ENCODE measurements at regions not wholly inside any gene's neighbourhood (a gene's known extent, or its start where the extent isn't known, plus 50 kb on each side); places are given as distances from the start of the nearest gene placed in this dataset.

DNA sequence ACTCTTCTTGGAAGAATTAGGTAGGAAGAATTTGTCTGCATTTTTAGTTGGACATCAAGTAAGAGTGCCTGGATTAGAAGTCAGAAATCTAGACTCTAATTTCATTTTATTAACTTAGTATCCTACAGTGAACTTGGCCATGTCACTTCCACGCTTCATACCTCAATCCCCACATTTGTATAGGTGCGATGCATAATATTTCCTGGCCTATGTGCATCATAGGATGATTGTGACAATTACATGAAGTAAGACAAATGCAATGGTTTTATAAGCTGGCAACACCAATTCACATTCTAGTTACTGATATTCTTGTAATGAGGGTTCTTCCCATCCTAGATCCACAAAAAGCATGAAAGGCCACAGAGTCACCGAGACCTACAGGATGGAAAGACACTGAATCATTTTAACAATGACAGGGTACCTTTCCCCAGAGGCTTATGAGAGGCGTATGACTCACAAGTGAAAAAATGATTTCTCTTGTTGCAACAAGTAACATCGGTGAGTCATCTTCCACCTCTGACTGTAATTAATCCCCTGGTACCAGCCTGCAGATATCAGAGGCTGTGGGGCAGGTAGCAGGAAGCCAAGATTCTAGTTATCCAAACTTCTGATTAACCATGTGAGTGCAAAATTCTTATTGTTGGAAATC is 56.0 kb upstream of the OR5AK2 start:
- DNase-seq = no peak

DNA sequence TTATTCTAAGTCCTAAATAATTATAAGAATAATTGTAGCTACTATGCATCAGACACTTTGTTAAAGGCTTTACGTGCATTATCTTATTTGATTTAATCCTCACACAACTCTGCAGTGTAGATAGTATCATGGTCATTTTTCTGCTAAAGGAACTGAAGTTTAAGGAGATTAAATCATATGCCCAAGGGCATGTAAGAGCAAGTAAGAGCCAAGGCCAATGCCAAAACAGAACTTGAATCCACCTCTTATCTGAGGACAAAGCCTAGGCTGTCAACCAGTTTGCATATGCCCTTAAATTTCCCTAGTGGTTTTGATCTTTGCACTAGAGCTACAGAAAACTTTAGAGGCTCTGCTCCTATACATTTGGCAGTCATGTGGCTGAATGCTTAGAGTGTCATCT is 65.6 kb upstream of the OR5AK2 start:
- no peak for DNase-seq

DNA sequence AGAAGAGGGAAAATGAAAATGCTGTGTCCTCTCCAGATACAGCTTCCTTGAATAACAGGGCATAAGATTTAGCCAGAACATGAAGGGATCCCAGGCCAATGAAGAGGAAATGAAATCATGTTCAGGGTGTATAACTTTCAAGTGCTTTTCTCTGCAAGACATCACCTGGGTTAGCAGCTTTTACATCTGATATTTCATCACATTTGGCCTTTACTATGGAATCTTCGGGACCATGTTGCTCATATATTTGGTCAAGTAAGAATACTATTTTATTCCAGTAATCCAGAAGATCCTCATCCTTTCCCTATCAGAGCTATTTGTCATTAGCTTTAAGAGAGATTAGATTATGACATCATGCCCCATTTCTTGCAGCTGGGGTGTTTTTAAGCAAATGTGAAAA is 66.3 kb upstream of the OR5AK2 start:
- no peak for DNase-seq

DNA sequence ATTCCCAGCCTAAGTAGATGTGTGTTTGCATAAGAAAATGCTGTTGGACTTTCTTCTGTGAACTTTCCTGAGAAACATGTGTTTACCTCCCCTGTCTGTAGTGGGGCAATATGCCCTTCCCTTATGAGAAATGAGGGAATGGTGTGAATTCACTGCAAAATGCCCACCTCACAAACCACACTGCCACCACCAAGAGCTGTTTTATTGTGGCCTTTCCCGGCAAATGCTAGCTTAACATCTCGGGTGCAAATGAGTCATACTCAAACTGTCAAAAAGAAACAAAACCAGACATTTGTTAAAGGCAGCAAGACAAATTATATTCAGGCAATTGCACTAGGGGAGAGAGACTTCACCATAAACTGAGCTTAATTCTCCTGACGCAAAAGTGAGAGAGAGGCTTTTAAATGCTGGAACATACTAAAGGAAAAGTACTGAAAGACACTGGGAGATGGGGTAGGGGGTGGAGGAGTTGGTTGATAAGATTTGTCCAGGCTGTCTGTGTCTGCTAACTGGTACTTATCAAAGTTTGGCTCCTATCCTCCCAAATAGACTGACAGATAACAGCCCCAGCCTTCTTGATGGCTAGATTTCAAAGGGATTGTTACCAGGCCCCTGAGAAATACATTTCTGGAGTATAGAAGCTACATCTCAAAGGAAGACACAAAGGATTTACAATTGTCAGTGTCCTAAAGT is 70.9 kb upstream of the OR5AK2 start:
- no peak for DNase-seq

DNA sequence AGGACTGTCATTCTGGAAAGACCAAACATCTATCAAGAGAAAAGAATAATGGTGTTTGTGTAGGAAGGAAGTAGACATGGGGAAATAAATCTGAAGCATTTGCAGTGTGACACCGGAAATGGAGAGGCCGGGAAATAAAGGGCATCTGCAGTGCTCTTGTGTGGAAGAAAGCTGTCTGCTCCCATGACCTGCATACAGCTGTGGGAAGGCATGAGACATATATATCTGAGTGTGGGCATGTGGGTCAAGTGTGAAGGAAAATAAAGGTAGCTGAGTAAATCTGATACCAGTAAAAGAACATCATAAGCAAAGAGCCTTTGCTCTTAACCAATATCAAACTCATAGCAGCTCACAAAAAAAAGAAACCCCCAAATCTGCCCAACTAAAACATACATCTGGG is 72.1 kb upstream of the OR5AK2 start:
- no peak for DNase-seq

DNA sequence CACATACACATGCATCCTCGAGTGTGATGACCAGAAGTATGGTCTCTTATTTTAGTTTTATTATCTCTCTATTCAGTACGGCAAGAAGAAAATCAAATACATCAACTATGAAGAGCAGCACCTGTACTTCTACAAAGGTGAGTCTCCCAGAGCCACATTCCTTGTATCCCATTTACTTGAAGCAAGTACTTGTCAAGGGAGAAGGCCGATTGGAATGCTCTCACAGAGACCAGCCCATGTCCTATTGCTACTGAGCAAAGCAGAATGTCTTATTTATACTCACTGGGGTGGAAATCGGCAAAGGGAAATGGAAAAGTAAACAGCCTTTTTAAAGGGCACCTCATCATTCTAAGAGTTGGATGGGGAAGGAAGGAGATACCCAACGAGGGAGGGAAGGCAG is 72.6 kb upstream of the OR5AK2 start:
- no peak for DNase-seq

DNA sequence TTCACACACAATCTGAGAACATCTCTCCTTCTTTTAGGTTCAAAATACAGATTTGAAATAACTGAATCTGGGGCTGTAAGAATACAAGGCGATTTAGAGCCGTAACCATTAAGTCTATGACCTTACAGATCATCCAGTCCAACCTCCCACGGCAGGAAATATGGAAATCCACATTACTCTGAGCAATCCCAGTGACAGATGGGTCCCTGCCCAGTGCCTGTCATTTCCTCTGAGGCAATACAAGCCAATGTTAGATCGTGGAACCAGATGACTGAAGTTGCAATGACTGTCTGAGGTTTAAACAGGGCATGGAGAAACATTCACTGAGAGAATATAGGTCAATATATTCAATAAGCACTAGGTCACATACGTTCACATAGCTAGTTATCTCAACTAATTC is 77.4 kb upstream of the OR5AK2 start:
- DNase-seq = no peak

DNA sequence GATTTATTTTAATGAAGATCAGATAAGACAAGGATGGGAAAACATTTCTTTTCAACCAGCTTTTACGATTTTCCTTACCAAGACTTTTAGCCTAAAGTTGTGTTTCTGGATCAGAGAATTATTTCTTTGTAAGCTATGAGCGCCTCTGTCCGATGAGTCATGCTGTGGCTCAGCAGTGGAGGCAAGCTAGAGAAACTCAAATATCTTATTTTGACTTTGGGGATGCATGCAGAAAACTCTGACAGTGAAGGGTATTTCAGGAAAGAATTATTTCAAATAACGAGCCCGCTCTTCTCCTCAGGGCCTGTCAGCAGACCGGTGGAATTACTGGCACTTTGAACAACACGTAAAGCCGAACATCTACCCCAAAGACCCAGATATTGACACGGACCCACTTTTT is 77.9 kb upstream of the OR5AK2 start:
- no peak for DNase-seq

DNA sequence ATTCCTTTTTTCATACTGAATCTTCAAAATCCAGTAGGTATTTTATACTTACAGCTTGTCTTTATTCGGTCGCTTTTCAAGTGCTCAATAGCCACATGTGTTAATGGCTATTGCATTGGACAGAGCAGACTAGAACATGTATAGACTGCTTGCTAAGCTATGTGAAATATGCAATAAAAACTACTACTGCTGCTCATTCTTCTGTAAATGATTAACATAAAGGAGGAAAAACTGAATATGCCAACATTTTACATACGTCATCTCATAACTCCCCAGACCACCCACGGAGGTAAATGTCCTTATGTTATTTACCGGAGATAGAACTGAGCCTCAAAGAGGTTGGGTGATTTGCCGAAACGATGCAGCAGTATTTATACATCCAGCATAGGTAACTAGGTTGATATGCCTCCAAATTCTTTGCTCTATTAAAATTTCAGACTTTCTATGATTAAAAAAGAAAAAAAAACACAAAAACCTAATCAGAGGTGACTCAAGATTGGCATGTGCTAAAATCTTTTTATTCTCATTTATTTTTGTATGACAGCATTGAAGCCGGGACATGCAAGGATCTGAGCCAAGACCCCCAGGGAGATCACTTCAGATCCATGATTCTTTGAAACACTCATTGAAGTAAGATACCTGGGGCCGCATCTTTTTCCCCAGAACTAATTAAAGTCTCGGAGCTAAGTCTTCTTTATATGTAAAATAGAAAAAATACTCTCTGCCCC is 78.5 kb upstream of the OR5AK2 start:
- no peak for DNase-seq

DNA sequence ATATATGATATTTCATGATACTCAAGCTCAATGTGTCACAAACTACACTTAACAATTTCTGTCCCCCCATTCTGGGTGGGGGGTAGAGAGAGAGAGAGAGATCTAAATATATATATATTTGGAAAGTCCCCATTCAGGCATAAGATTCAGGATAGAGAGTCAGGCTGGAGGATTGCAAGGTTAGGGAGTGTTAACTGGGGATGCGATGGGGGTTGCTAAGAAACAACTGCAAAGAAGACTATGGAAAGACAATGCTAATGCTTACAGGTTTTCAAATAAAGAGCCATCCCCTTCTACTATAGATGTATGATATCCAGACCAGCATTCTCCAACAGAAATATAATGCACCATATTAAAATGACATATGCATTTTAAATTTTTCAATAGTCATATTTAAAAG is 79.2 kb upstream of the OR5AK2 start:
- no peak for DNase-seq

DNA sequence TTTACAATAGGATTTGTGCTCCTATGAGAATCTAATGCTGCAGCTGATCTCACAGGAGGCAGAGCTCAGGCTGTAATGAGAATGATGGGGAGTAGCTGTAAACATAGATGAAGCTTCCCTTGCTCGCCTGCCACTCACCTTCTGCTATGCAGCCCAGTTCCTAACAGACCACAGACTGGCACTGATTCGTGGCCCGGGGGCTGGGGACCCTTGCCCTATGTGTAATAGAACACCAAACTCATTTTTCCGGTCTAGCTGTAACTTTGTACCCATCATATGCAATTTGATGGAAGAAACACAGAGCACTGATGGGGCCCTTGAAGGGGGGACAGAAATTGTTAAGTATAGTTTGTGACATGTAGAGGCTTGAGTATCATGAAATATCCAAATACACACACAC is 79.6 kb upstream of the OR5AK2 start:
- DNase-seq = no peak

DNA sequence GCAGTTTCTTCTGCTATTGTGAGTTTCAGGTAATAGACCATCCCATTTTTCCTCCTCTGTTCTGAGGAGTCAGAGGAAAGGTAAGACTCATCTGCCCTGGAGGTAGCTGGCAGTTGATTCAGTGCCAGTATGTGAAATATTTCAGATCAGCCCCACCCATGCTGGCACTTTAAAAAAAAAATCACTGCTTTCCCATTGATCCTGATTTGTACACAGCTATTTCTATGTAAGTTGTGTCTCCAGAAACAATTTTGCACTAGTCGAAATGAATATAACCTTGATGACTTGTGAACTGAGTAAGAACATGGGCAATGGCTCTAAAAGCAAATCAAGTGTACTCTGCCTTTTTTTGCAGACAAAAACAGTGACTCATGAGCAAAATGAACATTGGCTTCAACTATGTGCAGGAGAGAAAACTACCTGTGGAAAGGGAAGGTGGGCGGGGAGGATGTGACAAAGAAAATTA is 82.0 kb upstream of the OR5AK2 start:
- DNase-seq = no peak

DNA sequence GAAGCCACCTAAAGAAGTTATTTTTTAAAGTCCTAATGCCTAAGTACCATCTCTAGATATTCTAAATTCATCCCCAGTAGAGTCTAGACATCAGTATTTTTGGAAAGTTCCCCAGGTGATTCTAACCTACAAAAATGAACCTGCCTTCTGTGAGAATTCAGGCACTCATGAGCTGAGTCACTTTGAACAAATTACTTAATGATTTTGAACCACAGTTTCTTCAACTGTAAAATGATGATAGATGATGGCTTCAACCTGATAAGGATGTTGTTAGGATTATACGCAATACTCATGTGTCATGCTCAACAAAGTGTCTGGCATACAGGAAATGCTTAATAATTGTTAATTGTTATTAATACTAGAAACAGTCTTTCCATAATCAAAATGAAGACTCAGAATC is 82.8 kb upstream of the OR5AK2 start:
- DNase-seq = no peak

DNA sequence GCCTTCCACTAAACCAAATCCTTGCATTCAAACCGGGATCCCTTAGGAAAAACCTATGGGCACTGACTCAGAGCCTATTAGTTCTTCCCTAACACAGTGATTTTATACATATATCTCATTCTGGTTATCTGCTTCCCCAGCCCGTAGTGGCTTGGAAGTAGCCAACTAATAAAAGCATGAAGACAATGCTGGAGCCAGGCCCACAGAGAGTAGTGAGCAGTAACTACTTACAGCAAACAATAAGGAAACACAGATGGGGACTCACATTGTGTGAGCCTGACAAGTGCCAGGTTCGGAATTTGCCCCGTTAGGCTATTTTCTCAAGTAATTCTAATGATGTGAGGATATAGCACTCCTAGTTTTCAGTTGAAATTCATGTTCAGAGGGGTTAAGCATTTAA is 83.3 kb upstream of the OR5AK2 start:
- no peak for DNase-seq

DNA sequence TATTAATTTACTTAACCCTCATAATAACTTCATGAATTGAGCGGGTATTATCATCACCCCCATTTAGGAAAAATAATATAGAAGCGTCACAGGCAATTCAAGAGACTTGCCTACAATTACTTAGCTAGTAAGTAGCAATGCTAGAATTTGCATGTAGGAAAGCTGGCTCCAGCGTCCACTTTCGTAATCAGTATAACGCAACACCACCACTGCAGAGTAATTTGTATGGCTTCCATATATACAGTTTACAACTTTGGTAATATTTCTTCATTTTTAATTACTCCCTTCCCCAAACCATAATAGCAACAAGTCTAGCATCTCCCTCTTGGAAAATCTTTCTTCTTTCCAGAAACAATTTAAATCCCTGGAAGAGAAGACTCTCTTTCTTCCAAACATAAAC is 89.9 kb upstream of the OR5AK2 start:
- DNase-seq = no peak

DNA sequence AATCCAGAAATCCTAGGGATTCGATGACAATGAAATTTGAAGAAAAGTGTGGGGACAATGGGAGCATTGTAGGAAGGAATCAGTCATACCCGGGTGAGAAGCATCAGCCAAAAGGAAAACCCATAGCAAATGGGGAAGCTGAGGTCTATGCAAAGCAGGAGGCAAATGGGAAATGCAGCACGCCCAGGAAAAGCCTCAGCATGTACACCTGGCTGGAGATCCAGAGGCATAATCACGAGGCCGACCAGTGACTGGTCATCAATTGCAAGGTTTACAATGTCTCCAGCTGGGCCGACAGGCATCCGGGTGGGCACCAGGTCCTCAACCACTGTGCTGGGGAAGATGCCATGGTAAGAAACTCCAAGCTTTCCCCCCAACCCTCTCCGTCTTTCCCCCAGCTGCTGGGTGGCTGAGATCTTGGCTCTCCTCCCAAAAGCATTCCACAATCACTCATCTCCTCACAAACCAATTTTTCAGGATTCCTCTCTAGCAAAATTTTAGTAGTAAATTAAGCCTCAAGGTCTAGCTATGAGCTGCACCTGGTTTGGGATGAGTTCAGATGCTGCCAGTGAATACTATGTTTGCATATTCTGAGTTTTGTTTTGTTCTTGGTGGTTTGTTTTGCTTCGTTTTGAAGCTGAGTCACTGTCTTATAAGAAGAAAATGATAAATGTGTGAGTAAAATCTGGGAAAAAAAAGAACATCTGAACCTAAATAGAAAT is 98.0 kb upstream of the OR5AK2 start:
- DNase-seq = no peak

DNA sequence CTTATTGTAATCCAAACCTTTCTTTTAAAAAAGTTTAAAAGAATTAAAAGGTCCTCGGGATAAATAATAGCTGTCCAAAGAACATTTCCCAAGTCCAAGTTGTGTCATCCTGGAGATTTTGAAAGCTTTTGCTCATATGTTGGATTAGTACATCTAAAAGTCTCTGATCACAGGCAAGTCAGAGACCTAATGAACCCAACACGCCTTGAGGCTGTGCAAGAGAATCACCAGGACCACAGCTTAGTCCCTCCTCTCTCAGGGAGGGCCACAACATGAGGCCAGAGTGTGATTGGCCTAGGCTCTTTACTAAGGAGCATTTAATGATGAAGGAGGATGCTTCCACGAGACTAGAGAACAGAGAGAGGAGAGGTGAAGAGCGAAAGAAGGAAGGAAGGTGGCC is 98.7 kb upstream of the OR5AK2 start:
- DNase-seq = no peak

DNA sequence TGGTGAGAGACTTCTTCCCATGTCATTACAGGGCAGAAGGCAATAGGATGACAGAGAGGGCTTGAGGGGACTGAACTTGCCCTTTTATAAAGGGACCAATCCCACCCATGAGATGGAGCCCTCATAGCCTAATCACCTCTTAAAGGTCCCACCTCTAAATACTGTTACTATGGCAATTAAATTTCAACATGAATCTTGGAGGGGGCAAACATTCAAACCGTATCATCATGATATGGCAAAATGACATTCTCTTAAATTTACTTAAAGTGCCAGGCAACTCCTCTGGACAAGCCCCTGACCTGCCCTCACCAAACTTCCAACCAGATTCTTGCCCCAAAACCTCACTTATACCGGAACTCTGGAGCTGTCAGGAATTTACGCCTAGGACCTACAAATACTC is 100.8 kb upstream of the OR5AK2 start:
- DNase-seq = no peak

DNA sequence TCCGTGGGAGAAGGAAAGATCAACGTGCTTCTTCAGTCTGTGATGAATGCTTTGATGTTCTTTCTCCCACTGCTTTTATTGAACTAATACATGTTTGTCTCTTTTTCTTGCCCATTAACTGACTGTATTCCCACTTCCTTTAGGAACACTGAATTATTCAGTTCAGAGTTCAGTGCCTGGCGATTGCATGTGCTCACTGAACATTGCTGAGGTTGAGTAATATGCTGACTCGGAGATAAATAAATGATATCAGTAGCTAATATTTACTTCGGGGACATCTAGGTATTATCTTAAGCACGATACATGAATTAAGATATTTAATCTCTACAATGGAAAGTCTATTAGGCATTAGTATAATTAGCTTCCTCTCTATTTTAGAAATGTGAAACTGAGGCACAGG is 102.3 kb upstream of the OR5AK2 start:
- no peak for DNase-seq

DNA sequence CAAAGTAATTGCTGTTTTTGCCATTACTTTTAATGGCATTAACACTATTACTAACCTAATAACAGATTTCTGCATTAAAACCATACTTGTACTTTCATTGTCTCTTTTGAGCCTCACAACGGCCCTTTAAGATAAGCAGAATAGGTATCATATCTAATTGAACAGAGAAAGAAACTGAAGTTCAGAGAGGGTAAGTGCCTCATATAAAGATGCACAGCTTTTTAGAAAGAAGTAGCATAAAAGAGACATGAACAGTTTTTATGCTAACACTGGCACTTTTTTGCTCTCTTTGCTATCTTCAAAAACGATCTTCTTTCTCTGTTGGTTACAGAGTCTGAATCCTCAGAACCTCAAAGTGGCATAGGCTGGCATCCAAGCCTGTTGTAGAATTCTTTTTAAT is 102.9 kb upstream of the OR5AK2 start:
- no peak for DNase-seq

DNA sequence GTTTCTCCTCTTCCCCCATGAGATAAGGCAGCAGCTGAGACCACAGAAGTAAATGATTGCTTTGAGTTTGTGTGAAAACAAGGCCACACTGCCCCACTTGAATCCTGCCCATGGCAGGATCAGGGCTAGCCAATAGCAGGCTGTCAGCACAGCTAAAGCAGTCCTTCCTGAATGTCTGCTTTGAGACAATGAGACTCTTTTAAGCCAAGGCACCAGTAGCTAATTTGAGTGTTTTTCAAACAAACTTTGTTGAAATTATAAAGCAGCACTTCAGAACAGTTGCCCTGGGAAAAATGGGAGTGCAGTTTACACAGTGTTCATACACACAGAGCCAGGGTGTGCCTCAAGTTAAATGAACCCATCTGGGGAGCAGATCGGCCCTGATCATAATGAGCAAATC is 103.5 kb upstream of the OR5AK2 start:
- no peak for DNase-seq

DNA sequence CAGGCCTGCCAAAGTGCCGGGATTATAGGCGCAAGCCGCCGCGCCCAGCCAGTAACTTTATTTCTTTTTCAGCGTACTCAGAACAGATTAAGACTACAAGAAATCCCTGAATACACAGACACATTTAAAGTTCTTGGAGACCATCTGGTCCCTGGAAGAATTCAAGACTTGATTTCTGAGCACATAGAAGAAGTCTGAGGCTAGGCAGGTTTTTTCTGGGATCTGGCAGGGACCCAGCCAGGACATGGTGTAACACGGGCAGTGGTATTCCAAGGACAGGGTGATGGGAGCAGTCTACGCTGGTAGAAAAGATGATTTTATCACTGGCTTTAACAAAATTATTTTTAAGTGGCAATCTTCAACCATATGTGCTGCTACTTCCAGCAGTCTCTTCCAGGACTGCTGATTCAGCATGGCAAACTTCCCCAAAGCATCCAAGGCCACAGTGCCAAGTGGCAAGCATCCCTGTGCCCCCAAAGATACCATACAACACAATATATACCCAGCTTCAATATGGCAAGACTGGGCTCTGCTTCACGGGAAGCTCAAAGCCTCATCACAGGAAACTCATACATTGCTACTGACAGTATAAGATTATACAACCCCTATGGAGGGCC is 105.2 kb upstream of the OR5AK2 start:
- DNase-seq = no peak

DNA sequence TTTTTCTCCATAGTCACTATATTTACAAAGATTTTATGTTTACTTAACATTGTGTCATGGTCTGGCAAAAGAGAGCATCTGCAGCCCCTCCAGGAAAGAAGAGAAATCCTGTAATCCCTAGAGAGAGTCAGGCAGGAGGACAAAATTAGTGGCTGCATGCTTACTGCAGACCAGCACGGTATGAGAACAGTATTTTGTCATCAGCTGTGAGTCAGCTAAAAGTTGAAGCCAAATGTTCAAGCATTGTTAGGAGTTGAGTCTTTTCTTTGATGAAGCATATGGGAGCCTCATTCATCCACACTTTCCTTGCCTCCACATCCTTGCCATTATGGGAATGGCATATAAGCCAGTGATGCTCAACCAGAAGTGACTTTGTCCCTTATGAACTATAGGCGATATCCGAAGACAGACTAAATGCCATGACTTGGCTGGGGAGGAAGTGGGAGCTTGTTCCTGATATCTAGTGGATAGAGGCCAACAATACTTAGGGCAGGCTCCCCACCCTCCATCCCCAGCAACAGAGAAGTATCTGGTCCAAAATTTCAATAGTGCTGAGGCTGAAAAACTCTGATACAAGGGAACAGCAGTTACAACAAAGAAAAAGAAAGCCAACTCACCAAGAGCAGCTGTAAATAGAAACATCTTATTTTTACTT is 112.0 kb upstream of the OR5AK2 start:
- no peak for DNase-seq
